ENCODE measurements at regions not wholly inside any gene's neighbourhood (a gene's known extent, or its start where the extent isn't known, plus 50 kb on each side); places are given as distances from the start of the nearest gene placed in this dataset.
"Not testable (repeated sequence)": the region's sequence is repeated elsewhere in the genome, so short reads cannot be mapped to it uniquely, and the experiment has no call there.

DNA sequence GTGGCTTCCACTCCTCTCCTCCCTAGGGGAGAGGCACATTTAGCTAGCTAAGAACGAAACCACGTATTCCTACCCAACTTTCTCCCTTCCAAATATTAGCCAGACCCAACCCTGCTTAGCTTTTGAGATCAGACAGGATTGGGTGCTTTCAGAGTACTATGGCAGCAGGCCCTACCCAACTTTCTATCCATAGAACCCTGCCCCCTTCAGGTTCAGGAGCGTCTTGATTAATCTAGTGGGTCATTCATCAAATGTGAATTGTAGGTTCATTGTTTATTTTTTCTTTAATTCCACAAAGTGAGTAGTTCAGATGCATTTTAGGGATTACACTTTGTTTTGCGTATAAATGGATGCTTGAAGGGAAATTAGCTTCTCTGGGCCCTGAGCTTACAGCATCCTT is 188.3 kb downstream of the MIB1 start:
- no peak for DNase-seq (ENCODE audit: low read depth in 1 of 2, low spot score in 1 of 2)

DNA sequence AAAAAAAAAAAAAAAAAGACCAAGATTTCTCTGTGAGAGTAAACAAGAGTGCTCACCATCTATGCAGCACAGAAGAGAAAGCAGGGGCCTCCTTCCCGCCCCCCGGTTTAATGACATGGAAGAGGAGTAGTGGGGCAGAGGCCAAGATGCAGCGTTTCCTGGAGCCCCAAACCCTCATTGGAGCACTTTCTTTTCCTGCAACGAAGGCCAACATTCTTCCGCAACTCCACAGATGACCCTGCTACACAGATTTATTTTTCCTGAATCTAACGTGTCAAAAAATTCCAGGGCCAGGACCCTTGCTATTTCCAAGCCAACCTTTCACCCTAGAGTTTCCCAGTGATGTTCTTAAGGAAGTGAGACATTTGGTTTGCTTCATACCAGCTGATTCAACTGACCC is 189.6 kb downstream of the MIB1 start:
- DNase-seq (ENCODE audit: low read depth in 1 of 2, low spot score in 1 of 2): no peak

DNA sequence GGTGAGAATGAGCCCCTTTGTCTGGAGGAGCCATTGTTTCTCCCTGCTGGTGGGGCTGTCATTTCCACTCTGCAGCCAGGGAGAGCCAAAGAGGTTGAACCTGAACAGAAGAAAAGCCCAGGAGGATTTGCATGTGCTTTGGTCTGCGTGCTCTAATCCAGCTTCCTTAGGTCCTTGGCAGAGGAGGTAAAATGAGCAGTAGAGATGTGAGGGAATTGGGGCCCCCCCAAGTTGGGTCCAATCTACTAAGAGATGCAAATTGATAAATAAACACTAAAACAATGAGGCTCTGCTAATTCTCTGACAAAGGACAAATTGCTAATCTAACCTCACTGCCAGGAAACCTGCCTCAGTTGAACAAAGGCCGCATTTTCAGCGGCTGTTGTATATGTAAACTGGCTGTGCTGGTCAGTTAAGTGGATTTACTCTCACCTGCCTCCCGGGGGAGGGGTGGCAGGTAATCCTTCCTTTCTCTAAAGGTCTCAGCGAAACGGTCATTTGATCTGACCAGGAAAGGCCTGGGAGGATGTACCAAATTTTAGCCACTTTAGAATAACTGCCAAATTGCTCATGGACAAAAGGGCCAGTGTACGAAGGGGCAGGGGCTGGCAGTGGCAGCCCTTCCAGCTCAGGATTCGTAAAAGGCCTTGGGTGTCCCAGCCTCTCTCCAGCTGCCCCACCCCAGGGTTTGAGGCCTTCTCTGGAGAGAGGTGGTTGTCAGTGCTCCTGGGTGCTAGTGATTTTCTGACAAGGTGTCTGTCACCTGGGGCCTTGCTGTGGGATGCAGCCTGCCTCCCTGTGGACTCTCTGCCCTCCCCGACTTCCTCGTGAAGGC is 193.6 kb downstream of the MIB1 start:
- DNase-seq (ENCODE audit: low read depth in 1 of 2, low spot score in 1 of 2): no peak

DNA sequence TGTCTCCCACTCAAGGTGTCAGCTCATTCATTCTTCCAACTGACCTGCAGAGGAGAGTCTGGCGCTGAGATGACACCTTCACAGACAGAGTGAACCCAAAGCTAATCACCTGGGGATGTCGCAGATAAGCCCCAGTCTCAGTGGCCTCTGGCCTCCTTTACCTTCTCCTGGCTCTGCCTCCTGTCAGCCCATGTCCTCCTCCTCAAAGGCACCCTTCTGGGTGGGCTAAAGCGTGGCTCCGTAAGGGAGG is 194.1 kb downstream of the MIB1 start:
- no peak for DNase-seq (ENCODE audit: low read depth in 1 of 2, low spot score in 1 of 2)

DNA sequence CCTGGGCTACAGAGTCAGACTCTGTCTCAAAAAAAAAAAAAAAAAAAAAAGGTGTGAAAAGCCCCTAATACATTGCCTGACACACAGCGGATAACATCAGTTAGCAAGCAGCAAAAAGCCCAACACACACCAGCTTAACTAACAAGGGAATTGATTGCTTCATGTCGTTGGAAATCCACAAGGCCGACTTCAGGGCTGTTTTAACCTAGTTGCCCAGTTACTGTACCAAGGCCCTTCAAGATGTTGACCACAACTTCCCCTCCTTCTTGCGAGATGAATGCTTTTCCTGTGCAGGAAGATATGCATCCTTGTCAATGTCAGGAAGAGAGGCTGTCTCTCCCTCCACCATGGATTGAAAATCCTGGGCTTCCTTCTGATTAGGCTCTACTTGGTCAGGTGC is 202.9 kb downstream of the MIB1 start:
- DNase-seq (ENCODE audit: low read depth in 1 of 2, low spot score in 1 of 2): no peak

DNA sequence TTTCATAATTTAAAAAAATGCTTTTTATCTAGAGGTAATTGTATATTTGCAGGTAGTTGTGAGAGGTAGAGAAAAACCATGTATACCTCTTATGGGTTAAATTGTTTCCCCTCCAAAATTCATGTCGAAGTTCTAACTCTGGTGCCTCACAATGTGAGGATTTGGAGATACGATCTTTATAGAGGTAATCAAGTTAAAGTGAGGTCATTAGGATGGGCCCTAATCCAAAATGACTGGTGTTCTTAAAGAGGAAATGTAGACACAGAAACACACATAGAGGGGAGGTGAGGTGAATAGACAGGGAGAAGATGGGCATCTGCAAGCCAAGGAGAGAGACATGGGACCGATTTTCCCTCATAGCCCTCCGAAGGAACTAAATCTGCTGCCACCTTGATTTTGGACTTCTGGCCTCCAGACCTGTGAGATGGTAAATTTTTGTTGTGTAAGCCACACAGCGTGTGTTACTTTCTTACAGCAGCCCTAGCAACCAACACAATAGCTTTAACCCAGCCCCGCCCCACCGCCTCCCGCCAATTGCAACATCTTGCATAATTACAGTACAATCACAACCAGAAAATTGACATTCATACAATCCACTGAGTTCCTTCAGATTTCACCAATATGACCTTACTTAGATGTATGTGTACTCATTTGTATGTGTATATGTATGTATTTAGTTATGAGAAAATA is 208.9 kb downstream of the MIB1 start:
- DNase-seq (ENCODE audit: low read depth in 1 of 2, low spot score in 1 of 2): no peak

DNA sequence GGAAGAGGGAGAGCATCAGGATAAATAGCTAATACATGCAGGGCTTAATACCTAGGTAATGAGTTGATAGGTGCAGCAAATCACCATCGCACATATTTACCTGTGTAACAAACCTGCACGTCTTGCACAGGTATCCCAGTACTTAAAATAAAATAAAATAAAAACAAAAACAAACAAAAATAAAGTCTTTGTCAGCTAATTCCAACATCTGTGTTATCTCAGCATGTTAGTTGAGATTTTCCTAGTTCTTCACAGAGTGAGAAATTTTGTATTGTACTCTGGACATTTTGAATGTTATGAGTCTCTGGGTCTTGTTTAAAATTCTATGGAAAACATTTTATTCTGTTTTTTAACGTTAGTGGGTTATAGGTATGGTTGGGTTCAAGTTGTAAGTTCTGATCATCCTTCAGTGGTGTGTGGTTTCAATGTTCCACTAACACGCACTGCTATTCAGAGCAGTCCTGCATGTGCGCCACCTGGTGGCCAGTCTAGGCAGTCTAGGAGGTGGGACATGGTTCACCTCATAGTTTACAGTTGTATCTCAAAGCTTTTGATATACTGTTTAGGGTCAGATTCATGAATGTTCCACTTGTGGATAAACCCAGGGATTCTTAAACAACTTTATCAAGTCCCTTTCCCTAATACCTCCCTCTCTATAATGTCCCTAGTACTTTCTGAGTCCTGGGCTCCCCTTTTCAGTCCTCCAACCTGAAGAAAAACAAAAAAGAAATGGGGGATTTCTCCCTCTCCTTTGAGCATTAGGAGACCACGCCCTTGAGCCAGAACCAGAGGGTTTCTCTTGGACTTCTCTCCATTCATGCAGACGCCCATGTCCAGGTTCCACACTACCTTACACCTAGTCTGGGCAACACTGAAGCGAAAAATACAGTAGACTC is 213.4 kb upstream of the GATA6 start:
- peak; percentile 63 to 73 for DNase-seq (ENCODE audit: low read depth in 1 of 2, low spot score in 1 of 2)

DNA sequence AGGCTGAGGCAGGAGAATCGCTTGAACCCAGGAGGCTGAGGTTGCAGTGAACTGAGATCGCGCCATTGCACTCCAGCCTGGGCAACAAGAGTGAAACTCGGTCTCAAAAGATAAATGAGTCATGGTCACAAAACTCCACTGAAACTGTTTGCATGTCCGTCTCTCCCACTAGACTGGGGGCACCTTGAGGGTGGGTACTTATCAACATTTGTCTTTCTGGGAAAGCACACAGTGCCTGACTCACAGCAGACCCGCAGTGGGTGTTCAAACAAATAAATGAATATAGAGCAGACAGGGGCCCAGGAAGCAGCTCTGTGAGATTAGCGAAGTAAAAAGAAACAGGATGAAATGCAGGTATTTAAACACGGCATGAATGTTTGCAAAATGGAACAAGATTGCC is 211.1 kb upstream of the GATA6 start:
- no peak for DNase-seq (ENCODE audit: low read depth in 1 of 2, low spot score in 1 of 2)

DNA sequence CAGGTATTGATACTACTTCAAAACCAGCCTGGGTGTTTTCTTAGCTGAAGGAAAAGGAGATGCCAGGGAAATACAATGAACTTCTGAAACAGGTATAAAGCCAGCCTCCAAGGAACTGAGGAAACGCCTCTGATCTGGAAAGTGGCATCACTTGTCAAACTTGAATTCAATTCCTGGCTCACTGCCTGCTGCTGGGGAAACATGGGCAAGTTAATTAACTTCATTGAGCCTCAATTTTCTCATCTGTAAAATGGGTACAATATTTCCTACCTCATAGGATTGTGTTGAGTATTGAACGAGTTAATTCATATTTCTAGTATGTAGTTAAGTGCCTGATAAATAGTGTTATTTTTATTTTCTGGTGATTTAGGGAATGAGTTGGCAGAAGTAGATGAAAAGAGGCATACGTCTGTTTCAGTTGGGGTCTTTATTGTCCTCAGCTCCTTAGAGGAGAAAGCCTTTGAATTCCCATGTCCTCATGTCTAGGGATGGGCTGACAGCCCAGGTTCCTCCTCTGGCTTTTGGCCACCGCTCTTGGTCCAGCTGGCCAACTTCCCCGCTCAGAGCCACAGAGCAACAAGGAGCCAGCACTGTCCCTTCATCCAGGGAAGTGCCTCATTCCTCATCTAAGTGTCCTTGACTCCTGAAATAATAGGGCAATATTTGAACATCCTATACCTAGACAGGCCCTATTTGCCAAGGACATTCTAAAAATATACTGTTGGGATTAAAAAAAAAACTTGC is 210.5 kb upstream of the GATA6 start:
- DNase-seq (ENCODE audit: low read depth in 1 of 2, low spot score in 1 of 2): no peak

DNA sequence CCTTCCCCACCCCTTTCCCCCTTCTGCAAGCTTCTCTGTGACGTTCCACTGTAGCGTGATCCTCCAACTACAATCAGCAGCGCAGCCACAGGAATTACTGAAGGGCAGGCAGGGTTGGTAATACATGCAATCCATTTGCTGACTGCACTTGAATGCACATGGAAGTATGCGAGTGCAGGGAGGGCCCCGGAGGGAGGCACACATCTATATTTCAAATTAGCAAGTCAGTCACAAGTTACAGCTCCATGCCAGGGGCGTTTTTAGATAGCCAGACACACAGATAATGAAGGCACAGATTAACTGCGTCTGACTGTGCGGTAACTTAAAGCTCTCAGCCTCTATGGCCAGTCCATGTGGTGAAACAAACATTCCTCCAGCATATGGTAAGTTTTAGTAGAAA is 209.2 kb upstream of the GATA6 start:
- no peak for DNase-seq (ENCODE audit: low read depth in 1 of 2, low spot score in 1 of 2)

DNA sequence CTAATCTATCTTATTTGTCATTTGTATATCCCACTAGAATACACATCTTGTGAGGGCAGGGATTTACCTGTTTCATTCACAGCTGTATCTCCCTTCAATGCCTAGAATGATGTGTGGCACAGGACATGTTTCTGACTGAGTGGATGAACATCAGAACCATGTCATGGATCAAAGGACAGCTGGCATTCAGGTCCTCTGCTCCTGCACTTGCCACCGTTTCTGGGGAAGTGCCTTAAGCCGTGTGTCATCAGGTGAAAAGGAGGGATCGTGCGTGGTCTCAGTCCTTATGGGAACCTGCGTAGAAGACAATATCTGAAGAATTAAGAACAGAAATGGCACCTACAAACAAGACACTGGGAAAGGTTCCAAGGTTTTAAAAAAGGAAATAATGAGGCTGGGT is 206.1 kb upstream of the GATA6 start:
- DNase-seq (ENCODE audit: low read depth in 1 of 2, low spot score in 1 of 2): no peak

DNA sequence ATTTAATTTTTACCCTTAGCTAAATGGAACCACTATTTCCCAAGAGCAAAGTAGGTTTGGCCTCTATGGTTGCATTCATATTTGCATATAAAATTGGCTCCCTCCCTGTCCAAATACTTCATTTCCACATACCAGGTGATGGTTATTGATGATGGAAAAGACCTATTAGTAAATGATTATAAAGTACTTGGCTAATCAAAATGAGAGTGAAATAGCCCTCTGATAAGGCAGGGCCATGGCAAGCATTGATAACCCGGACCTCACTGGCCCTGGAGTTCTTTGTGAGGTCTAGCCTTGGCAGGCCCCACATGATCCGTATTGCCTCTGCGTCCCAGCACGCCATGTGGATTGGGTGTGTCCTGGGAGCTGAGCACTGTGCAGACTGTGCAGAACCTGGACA is 201.1 kb upstream of the GATA6 start:
- no peak for DNase-seq (ENCODE audit: low read depth in 1 of 2, low spot score in 1 of 2)

DNA sequence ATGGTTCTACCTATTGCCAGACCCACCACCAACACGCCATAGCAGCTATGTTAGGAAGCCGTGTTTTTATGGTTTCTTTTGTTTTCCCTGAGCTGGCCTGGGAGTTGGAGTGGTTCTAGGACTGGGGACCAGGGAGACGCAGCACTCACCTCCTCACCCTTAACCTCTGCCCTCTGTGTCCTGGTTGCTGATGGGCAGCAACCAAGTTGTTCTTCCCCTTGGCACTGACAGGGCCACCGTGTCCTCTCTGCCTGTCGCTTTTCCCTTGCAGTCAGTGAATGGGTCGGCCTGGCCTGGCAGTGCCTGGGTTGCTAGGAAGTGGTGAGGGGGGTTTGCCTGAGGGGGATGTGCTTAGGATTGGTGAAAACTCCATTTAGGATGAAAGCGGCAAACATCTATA is 197.1 kb upstream of the GATA6 start:
- DNase-seq (ENCODE audit: low read depth in 1 of 2, low spot score in 1 of 2): no peak

DNA sequence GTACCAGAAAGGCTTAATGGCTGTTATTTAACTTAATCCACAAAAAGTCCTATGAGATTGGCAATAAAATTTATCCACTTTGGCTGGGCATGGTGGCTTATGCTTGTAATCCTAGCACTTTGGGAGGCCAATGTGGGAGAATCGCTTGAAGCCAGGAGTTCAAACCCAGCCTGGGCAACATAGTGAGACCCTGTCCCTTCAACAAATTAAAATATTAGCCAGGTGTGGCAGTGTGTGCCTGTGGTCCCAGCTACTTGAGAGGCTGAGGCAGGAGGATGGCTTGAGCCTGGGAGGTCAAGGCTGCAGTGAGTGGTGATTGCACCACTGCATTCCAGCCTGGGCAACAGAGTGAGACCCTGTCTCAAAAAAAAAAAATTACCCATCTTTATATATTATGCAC is 193.4 kb upstream of the GATA6 start:
- DNase-seq (ENCODE audit: low read depth in 1 of 2, low spot score in 1 of 2): not testable (repeated sequence)

DNA sequence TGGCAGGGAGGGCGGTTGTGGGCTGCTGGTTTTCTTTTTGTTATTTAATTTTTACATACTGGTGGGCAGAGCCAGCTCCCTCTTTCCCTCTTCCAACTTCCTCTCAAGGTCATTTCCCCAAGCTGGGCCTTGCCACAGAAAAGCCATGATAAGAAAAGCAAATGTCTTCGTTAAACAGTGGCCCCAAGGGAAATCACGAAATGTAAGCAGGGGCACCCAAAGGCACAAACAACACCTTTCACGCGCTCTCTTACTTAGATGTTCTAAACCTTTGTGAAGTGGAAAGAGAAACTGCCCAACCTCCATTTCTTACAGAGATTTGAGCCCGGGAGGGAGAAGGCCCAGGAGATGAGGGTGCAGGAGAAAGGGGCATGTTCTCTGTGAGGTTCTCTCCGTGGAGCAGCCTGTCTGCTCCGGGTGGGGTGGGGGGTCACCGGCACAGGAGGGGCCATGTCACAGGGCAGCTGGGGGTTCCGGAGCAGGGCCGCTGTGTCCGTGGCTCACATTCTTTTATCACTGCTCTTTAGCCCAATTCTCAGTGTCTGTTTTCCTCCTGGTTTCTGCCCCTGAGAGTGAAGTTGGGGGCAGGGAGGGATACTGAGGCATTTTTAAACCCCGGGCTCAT is 190.7 kb upstream of the GATA6 start:
- DNase-seq (ENCODE audit: low read depth in 1 of 2, low spot score in 1 of 2): no peak

DNA sequence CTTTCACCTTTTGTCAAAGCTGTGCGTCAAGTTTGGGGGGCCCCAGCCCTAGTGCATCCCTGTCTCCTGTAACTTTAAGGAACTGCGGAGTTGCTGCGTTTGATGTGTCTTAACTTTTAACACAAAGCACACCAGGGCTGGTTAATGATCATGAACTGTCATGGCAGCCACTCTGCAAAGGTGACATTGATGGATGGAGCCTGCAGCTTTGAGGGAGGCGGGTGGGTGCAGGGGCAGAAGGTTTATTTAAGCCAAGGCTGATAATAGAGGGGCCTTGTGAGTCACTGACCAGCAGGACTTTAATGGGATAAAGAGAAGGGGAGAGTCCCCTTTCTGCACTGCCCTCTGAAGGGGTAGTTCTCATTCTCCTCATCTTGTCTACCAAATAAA is 190.2 kb upstream of the GATA6 start:
- DNase-seq (ENCODE audit: low read depth in 1 of 2, low spot score in 1 of 2): no peak

DNA sequence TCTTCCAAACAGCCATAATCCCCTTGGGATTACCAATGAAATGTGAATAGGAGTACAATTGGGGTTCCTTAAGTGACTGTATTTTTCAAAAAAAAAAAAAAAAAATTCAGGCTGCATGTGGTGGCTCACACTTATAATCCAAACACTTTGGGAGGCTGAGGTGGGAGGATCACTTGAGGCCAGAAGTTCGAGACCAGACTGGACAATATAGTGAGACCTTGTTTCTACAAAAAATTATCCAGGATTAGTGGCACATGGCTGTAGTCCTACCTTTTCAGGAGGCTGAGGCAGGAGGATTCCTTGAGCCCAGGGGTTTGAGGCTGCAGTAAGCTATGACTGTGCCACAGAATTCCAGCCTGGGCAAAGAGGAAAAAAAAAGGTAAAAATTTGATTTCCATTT is 189.6 kb upstream of the GATA6 start:
- no peak for DNase-seq (ENCODE audit: low read depth in 1 of 2, low spot score in 1 of 2)

DNA sequence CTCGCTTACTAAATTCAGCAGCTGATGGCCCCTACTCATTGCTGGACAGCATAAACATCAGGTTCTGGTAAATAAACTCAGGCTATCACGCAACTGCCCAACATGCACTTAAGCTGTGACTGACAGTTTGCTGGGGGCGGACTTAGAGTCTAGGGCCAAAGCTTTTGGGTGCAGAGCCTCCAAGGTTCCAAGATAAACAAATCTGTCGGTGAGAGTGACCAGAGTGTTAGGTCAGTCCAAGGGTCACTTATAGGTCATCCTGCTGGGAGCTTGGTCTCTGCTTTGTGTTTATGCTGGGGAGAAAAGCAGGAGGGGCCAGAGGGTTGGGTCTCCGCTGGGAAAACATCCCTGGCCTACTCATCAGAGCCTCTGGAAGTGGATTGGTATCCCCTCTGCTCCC is 188.6 kb upstream of the GATA6 start:
- DNase-seq (ENCODE audit: low read depth in 1 of 2, low spot score in 1 of 2): no peak

DNA sequence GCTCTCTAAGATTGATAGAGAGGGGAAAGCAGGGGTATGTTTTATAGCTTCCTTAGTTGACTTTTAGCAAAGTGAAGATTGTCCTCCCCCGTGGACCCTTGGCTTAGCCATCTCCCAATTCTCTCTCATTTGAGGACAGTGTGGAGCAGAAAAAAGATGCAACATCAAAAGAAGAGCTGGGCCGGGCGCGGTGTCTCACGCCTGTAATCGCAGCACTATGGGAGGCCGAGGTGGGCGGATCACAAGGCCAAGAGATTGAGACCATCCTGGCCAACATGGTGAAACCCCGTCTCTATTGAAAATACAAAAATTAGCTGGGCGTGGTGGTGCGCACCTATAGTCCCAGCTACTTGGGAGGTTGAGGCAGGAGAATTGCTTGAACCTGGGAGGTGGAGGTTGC is 187.9 kb upstream of the GATA6 start:
- not testable (repeated sequence) for DNase-seq (ENCODE audit: low read depth in 1 of 2, low spot score in 1 of 2)

DNA sequence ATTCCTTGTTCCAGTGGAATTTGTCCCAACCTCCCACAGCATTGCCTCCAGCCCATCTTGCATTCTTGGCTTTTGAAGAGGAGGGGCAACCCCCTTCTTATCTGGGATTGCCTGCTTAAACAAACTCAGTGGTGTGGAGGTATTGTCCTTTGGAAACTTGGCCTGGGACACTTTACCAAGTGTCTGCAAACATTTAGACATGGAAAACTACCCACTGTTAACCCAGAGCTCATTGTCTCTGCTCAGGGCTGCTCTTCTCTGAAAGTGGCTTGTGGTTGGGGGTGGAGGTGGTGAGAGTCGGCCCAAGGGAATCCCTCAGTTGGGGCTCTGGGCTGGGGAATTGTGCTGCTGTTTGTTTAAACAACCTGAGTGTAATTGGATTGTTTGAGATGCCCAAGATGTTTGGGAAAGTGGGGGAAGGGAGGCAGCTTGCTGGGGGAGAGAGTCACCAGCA is 178.3 kb upstream of the GATA6 start:
- DNase-seq (ENCODE audit: low read depth in 1 of 2, low spot score in 1 of 2): no peak

DNA sequence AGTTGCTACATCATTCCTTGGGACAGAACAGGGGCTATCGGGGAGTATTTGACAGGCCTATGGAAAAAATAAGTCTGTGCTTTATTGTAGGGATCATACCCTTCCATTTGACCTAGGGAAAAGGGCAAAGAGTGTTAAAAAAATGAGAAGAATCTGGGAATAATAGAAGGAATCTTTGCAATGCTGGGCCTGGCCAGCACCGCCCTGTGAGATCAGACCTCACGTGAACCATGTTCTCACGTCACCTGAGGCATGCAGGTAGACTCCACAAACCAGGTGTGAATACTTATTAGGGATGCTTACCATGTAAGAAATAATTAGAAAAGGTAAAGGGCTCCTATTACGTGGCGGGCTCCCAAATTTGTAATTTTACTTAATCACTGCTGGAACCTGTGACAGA is 177.5 kb upstream of the GATA6 start:
- no peak for DNase-seq (ENCODE audit: low read depth in 1 of 2, low spot score in 1 of 2)

Data from activated T-helper 1 cell treated with anti-CD3 and anti-CD28 coated beads, Interleukin-2, amount 50 U/mL, for 16 hours (primary cell).